OCI-LY1 (cell line): ENCODE measurements at regions not wholly inside any gene's neighbourhood (a gene's known extent, or its start where the extent isn't known, plus 50 kb on each side); places are given as distances from the start of the nearest gene placed in this dataset.

Source experiments
- H2AFZ ChIP-seq: fragments of 200-600 bp; sonication (generic), shearing (Covaris generic); 2 replicates; pipeline ENCODE4 v1.6.0; 2014; ENCODE audit warnings: antibody characterized with exemption, mild to moderate bottlenecking, low read length
- H3F3A ChIP-seq: fragments of 200-600 bp; sonication (generic), shearing (Covaris generic); 2 replicates; pipeline ENCODE4 v1.6.0; 2014; ENCODE audit warnings: mild to moderate bottlenecking, antibody characterized with exemption, low read length, moderate library complexity; ENCODE audit not compliant: insufficient read depth
- H3K27ac ChIP-seq: fragments of 200-600 bp; sonication (generic); 2 replicates; pipeline ENCODE4 v1.5.1; 2014; ENCODE audit warnings: low read length, mixed run types, mild to moderate bottlenecking, low read depth; ENCODE audit not compliant: poor library complexity, severe bottlenecking
- H3K27me3 ChIP-seq: fragments of 200-600 bp; sonication (generic); 2 replicates; pipeline ENCODE4 v1.6.0; 2014; ENCODE audit warnings: antibody characterized with exemption, mild to moderate bottlenecking, low read length, moderate library complexity; ENCODE audit not compliant: insufficient read depth
- H3K36me3 ChIP-seq: fragments of 200-600 bp; sonication (generic); 2 replicates; pipeline ENCODE4 v1.6.1; 2014; ENCODE audit warnings: mild to moderate bottlenecking, antibody characterized with exemption, low read length, moderate library complexity, mixed read lengths; ENCODE audit not compliant: insufficient read depth
- H3K4me1 ChIP-seq: fragments of 200-600 bp; sonication (generic); 2 replicates; pipeline ENCODE4 v1.5.1; 2014; ENCODE audit warnings: mild to moderate bottlenecking, low read length, moderate library complexity; ENCODE audit not compliant: insufficient read depth, severe bottlenecking
- H3K4me2 ChIP-seq: fragments of 200-600 bp; sonication (generic), shearing (Covaris generic); 2 replicates; pipeline ENCODE4 v1.6.1; 2014; ENCODE audit warnings: low read length
- H3K4me3 ChIP-seq: fragments of 200-600 bp; sonication (generic); 2 replicates; pipeline ENCODE4 v1.5.1; 2014; ENCODE audit warnings: low read length, low read depth, mild to moderate bottlenecking, mixed read lengths; ENCODE audit not compliant: poor library complexity, severe bottlenecking
- H3K79me2 ChIP-seq: fragments of 200-600 bp; shearing (Covaris generic); 2 replicates; pipeline ENCODE4 v1.6.1; 2016; ENCODE audit warnings: mixed run types, low read length, mixed read lengths; ENCODE audit not compliant: insufficient read depth
- H3K9ac ChIP-seq: fragments of 200-600 bp; sonication (generic), shearing (Covaris generic); 2 replicates; pipeline ENCODE4 v1.6.1; 2014; ENCODE audit warnings: mild to moderate bottlenecking, low read length, mixed read lengths
- H3K9me2 ChIP-seq: fragments of 200-600 bp; sonication (generic), shearing (Covaris generic); 2 replicates; pipeline ENCODE4 v1.6.1; 2014; ENCODE audit warnings: low read depth, mild to moderate bottlenecking, low read length, mixed read lengths
- H3K9me3 ChIP-seq: fragments of 200-600 bp; shearing (Covaris generic); 2 replicates; pipeline ENCODE4 v1.6.1; 2014; ENCODE audit warnings: low read length, mixed read lengths
- H4K20me1 ChIP-seq: fragments of 200-600 bp; sonication (generic), shearing (Covaris generic); 2 replicates; pipeline ENCODE4 v1.6.0; 2016; ENCODE audit warnings: mild to moderate bottlenecking, low read length; ENCODE audit not compliant: insufficient read depth
- CTCF ChIP-seq: fragments of 200-600 bp; sonication (generic), shearing (Covaris generic); IDR thresholded peaks from 2 replicates; pipeline ENCODE4 v1.5.1; 2017; ENCODE audit warnings: mild to moderate bottlenecking, antibody characterized with exemption, low read length, moderate library complexity, mixed read lengths
- EZH2 ChIP-seq: fragments of 200-600 bp; sonication (generic), shearing (Covaris generic); IDR thresholded peaks from 2 replicates; pipeline ENCODE4 v1.8.0; 2017; ENCODE audit warnings: borderline replicate concordance, mixed run types, mild to moderate bottlenecking, antibody characterized with exemption, low read length, moderate library complexity, mixed read lengths

- no peak for TF ChIP-seq EZH2
- TF ChIP-seq CTCF: no peak
- no peaks in the 10 kb centered on the region for H3K79me2 ChIP-seq
Observed at GRCh38 chr7:68422281-68422680, 1176.0 kb upstream of the AUTS2 start.

GRCh38 chr7:68423356-68423755, 1174.9 kb upstream of the AUTS2 start:
- Histone ChIP-seq H3K27me3 (no peaks in the 10 kb centered on the region; the same call in 1 of the 2 replicates), H3K9me3 (no peaks in the 10 kb centered on the region), H3F3A (no peaks in the 10 kb centered on the region), H3K4me3 (no peak overlapping the region), H3K4me2 (no peak overlapping the region), H3K9me2 (no peaks in the 10 kb centered on the region), H2AFZ (no peak overlapping the region), H3K4me1 (no peaks in the 10 kb centered on the region), H3K9ac (no peak overlapping the region), H4K20me1 (no peaks in the 10 kb centered on the region), H3K27ac (no peak overlapping the region), H3K36me3 (no peaks in the 10 kb centered on the region), H3K79me2 (no peaks in the 10 kb centered on the region)
- TF ChIP-seq EZH2 (no peak), CTCF (no peak)

More at GRCh38 chr7:68422281-68422680, 1176.0 kb upstream of the AUTS2 start:
- Histone ChIP-seq H3K27me3 (no peaks in the 10 kb centered on the region; the same call in 1 of the 2 replicates), H3K9ac (no peak overlapping the region), H3K36me3 (no peaks in the 10 kb centered on the region), H3K4me2 (no peak overlapping the region), H3K27ac (no peak overlapping the region), H3K4me3 (no peak overlapping the region), H4K20me1 (no peaks in the 10 kb centered on the region), H3K9me2 (no peaks in the 10 kb centered on the region), H3K4me1 (no peaks in the 10 kb centered on the region), H2AFZ (no peak overlapping the region), H3F3A (no peaks in the 10 kb centered on the region), H3K9me3 (0 out of 2 replicates have a peak, but pooled peaks cover 3% of the 10 kb centered on the region)

GRCh38 chr7:68424658-68425297, 1173.5 kb upstream of the AUTS2 start:
- no peaks in the 10 kb centered on the region for H3K4me1 ChIP-seq
- H3F3A ChIP-seq: no peaks in the 10 kb centered on the region
- H2AFZ ChIP-seq: no peak overlapping the region
- no peaks in the 10 kb centered on the region; the same call in 1 of the 2 replicates for H3K27me3 ChIP-seq
- no peaks in the 10 kb centered on the region for H3K9me3 ChIP-seq
- no peaks in the 10 kb centered on the region for H3K9me2 ChIP-seq
- H4K20me1 ChIP-seq: no peaks in the 10 kb centered on the region
- no peak overlapping the region for H3K4me2 ChIP-seq
- H3K9ac ChIP-seq: no peak overlapping the region
- H3K79me2 ChIP-seq: no peaks in the 10 kb centered on the region
- no peaks in the 10 kb centered on the region for H3K36me3 ChIP-seq
- no peak overlapping the region for H3K4me3 ChIP-seq
- H3K27ac ChIP-seq: no peak overlapping the region
- no peak for TF ChIP-seq EZH2
- TF ChIP-seq CTCF: no peak
